Activated naive CD4-positive, alpha-beta T cell treated with anti-CD3 and anti-CD28 coated beads, Interleukin-2, amount 10 ng/mL, durations not matched to agents 7 days and 5 days (primary cell): ENCODE measurements at regions not wholly inside any gene's neighbourhood (a gene's known extent, or its start where the extent isn't known, plus 50 kb on each side); places are given as distances from the start of the nearest gene placed in this dataset.
"Not testable (repeated sequence)": the region's sequence is repeated elsewhere in the genome, so short reads cannot be mapped to it uniquely, and the experiment has no call there.

Experiments
- CTCF ChIA-PET: fragments of 350-600 bp; sonication (Branson Sonifier 250); formaldehyde crosslinking; loops from one replicate; lab custom pipeline; 2021; ENCODE audit warnings: antibody characterized with exemption; lab: Charles Lee
- DNase-seq: peaks from one replicate; pipeline ENCODE4 v3.0.0-alpha.2; 2020
- H3K27ac Mint-ChIP-seq: one replicate; pipeline ENCODE4 v1.8.0; 2021; ENCODE audit warnings: mild to moderate bottlenecking, moderate library complexity, mixed read lengths
- H3K27me3 Mint-ChIP-seq: one replicate; pipeline ENCODE4 v1.8.0; 2021; ENCODE audit warnings: mild to moderate bottlenecking, mixed read lengths
- H3K36me3 Mint-ChIP-seq: one replicate; pipeline ENCODE4 v1.8.0; 2021; ENCODE audit warnings: mixed read lengths
- H3K4me1 Mint-ChIP-seq: one replicate; pipeline ENCODE4 v1.8.0; 2021; ENCODE audit warnings: mixed read lengths
- H3K4me3 Mint-ChIP-seq: one replicate; pipeline ENCODE4 v1.8.0; 2021; ENCODE audit warnings: mild to moderate bottlenecking, moderate library complexity, mixed read lengths
- H3K9me3 Mint-ChIP-seq: one replicate; pipeline ENCODE4 v1.8.0; 2021; ENCODE audit warnings: mixed read lengths

DNA sequence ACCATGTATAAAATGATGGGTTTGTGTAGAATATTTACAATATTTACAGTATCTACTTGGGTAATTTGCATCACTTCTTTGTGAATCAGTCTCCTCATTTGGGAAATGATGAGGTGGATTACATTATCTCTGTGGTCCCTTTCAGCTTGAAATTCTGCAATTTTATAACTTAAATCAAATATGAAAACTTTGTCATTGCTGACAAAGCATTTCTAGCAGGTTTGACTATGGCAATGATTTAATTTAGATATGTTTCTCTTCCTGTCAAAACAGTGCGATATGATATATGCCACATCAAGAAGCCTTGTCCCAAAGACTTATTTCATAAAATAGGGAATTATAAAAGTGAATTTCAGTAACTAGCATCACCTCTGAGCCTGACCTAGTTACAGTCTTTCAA, 315.8 kb upstream of the MEIS2 start:
- peaks cover 15% of the 10 kb centered on the region for H3K9me3 Mint-ChIP-seq
- no peaks in the 10 kb centered on the region for H3K4me1 Mint-ChIP-seq
- no peak overlapping the region for H3K27ac Mint-ChIP-seq
- no peak for DNase-seq
- CTCF ChIA-PET, result no interaction called here
- no peak overlapping the region for H3K4me3 Mint-ChIP-seq
- no peaks in the 10 kb centered on the region for H3K27me3 Mint-ChIP-seq
- H3K36me3 Mint-ChIP-seq, result no peaks in the 10 kb centered on the region

DNA sequence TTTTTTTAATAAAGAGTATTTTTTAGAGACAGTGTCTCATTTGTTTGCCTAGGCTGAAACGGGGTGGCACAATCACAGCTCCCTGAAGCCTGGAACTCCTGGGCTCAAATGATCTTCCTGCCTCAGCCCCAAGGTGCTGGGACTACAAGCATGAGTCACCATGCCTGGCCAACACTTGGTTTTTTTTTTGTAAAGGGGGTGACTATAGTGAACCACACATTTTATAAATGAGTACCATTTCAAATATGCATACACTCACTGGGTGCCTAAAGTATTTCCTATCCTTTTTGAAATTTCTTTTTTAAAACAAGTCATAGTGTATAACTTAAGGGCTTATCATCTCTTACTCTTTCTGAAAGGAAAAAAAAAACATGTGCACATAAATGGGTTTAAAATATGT, 325.2 kb upstream of the MEIS2 start:
- H3K9me3 Mint-ChIP-seq, result no peaks in the 10 kb centered on the region
- no peak overlapping the region for H3K27ac Mint-ChIP-seq
- DNase-seq, result no peak
- CTCF ChIA-PET, result no interaction called here
- no peak overlapping the region for H3K4me3 Mint-ChIP-seq
- no peaks in the 10 kb centered on the region for H3K27me3 Mint-ChIP-seq
- H3K4me1 Mint-ChIP-seq, result no peaks in the 10 kb centered on the region
- H3K36me3 Mint-ChIP-seq, result no peaks in the 10 kb centered on the region

DNA sequence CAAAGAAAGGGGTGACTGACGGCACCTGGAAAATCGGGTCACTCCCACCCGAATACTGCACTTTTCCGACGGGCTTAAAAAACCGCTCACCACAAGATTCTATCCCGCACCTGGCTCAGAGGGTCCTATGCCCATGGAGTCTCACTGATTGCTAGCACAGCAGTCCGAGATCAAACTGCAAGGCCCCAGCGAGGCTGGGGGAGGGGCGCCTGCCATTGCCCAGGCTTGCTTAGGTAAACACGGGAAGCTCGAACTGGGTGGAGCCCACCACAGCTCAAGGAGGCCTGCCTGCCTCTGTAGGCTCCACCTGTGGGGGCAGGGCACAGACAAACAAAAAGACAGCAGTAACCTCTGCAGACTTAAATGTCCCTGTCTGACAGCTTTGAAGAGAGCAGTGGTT, 327.0 kb upstream of the MEIS2 start:
- H3K4me1 Mint-ChIP-seq, H3K4me3 Mint-ChIP-seq, H3K36me3 Mint-ChIP-seq, H3K9me3 Mint-ChIP-seq, DNase-seq, H3K27ac Mint-ChIP-seq, H3K27me3 Mint-ChIP-seq, CTCF ChIA-PET: not testable (repeated sequence)

DNA sequence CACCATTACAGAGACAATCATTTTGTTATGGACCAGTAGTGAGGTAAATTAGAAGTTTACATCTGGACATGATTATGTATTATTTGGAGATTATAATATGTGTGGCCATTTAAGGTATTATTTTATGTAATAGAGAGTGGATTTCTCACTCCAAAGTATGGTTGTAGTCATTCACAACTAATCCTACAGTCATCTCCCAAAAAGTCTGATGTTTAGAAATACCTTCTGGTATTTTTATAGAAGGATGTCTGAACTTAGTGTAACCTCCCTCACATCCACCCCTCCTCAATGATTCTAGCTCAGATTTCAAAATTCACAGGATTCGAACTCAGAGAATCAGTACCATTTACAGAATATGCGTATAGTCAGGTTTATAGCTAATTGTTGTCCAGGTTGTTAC, 346.6 kb upstream of the MEIS2 start:
- DNase-seq, result no peak
- Mint-ChIP-seq H3K9me3 (peaks cover 2% of the 10 kb centered on the region), H3K27me3 (no peaks in the 10 kb centered on the region), H3K36me3 (no peaks in the 10 kb centered on the region), H3K4me3 (no peak overlapping the region), H3K27ac (no peak overlapping the region), H3K4me1 (no peaks in the 10 kb centered on the region)
- CTCF ChIA-PET, result no interaction called here

DNA sequence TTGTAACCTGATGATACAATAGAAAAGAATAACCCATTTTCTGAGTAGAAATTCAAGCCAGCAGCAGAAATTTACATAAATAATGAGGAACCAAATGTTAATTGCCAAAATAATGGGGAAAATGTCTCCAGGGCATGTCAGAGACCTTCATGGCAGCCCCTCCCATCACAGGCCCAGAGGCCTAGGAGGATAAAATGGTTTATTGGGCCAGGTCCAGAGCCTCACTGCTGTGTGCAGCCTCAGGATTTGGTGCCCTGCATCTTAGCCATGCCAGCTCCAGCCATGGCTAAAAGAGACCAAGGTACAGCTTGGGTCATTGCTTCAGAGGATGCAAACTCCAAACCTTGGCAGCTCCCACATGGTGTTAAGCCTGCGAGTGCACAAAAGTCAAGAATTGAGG, 352.1 kb upstream of the MEIS2 start:
- H3K27ac Mint-ChIP-seq, result no peak overlapping the region
- peaks cover 11% of the 10 kb centered on the region for H3K9me3 Mint-ChIP-seq
- H3K4me3 Mint-ChIP-seq, result no peak overlapping the region
- H3K27me3 Mint-ChIP-seq, result no peaks in the 10 kb centered on the region
- no peaks in the 10 kb centered on the region for H3K4me1 Mint-ChIP-seq
- no peaks in the 10 kb centered on the region for H3K36me3 Mint-ChIP-seq
- no peak for DNase-seq
- CTCF ChIA-PET, result no interaction called here

DNA sequence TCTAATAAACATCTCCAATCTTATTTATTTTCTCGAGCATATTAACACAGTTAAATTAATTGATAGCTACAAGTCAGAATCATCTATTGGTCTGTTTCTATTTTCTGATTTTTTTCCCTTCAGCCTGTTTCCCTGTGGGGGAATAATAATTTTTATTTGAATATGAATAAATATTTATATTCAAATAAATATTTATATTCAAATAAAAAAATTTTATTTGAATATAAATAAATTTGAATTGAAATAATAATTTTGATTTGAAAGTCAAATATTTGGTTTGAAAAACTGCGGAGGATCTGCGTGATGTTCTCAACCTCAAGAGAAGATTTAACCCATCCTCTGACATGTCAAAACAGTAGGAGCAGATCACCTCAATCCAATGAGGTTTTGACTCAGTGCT, 380.1 kb upstream of the MEIS2 start:
- Mint-ChIP-seq H3K4me3 (no peak overlapping the region), H3K27me3 (no peaks in the 10 kb centered on the region), H3K9me3 (peaks cover 12% of the 10 kb centered on the region), H3K4me1 (no peaks in the 10 kb centered on the region), H3K27ac (no peak overlapping the region), H3K36me3 (no peaks in the 10 kb centered on the region)
- no peak for DNase-seq
- CTCF ChIA-PET, result no interaction called here

DNA sequence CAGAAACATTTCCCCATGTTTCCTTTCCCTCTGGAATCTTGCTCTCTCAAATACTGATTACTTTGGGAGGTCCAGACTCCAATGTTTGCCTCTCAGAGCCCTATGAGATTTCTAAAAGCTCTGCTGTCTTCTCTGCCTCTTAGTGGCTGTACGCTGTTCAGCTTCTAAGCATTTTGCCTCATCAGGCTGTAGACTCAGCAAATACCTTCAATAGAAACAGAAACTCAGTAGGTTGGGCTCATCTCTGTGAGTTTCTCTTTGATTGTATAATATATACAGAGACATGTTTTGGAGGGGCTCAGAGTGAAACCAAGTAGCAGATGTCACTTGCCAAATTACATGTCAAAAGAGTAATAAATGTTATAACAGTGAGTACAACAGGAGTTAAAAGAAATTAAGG, 380.8 kb upstream of the MEIS2 start:
- no peak for DNase-seq
- CTCF ChIA-PET, result no interaction called here
- peaks cover 12% of the 10 kb centered on the region for H3K9me3 Mint-ChIP-seq
- H3K36me3 Mint-ChIP-seq, result no peaks in the 10 kb centered on the region
- H3K27me3 Mint-ChIP-seq, result no peaks in the 10 kb centered on the region
- no peak overlapping the region for H3K27ac Mint-ChIP-seq
- no peaks in the 10 kb centered on the region for H3K4me1 Mint-ChIP-seq
- H3K4me3 Mint-ChIP-seq, result no peak overlapping the region

DNA sequence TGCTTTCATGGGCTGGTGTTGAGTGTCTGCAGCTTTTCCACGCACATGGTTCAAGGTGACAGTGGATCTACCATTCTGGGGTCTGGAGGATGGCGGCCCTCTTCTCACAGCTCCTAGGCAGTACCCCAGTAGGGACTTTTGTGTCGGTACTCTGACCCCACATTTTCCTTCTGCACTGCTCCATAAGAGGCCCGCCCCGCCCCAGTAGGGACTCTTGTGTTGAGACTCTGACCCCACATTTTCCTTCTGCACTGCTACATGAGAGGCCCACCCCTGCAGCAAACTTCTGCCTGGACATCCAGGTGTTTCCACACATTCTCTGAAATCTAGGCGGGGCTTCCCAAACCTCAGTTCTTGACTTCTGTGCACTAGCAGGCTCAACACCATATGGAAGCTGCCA, 383.4 kb upstream of the MEIS2 start:
- Mint-ChIP-seq H3K36me3 (no peaks in the 10 kb centered on the region), H3K9me3 (peaks cover 12% of the 10 kb centered on the region), H3K4me1 (no peaks in the 10 kb centered on the region), H3K27ac (no peak overlapping the region), H3K27me3 (no peaks in the 10 kb centered on the region), H3K4me3 (no peak overlapping the region)
- no peak for DNase-seq
- CTCF ChIA-PET, result no interaction called here

DNA sequence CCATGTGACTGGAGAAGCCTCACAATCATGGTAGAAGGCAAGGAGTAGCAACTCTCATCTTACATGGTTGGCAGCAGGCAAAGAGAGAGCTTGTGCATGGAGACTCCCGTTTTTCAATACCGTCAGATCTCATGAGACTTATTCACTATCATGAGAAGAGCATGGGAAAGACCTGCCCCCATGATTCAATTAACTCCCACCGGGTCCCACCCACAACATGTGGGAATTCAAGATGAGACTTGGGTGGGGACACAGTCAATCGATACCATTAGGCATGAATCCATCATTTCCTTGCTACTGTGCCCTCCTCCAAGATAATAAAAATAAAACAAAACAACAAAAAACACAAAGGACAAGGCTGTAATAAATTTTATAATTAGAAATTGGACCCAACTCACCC, 384.7 kb upstream of the MEIS2 start:
- H3K4me1 Mint-ChIP-seq, result no peaks in the 10 kb centered on the region
- H3K36me3 Mint-ChIP-seq, result no peaks in the 10 kb centered on the region
- H3K27me3 Mint-ChIP-seq, result no peaks in the 10 kb centered on the region
- H3K27ac Mint-ChIP-seq, result no peak overlapping the region
- peaks cover 20% of the 10 kb centered on the region for H3K9me3 Mint-ChIP-seq
- CTCF ChIA-PET, result no interaction called here
- DNase-seq, result no peak
- H3K4me3 Mint-ChIP-seq, result no peak overlapping the region

DNA sequence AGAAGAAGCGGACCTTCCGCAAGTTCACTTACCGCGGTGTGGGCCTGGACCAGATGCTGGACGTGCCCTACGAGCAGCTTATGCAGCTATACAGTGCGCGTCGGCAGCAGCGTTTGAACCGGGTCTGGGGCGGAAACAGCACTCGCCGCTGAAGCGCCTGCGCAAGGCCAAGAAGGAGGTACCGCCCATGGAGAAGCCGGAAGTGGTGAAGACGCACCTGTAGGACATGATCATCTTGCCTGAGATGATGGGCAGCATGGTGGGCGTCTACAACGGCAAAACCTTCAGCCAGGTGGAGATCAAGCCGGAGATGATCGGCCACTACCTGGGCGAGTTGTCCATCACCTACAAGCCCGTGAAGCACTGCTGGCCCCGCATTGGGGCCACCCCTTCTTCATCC, 390.4 kb upstream of the MEIS2 start:
- H3K27ac Mint-ChIP-seq, result no peak overlapping the region
- H3K27me3 Mint-ChIP-seq, result no peaks in the 10 kb centered on the region
- H3K36me3 Mint-ChIP-seq, result no peaks in the 10 kb centered on the region
- no peak overlapping the region for H3K4me3 Mint-ChIP-seq
- DNase-seq, result no peak
- CTCF ChIA-PET, result no interaction called here
- peaks cover 15% of the 10 kb centered on the region for H3K9me3 Mint-ChIP-seq
- H3K4me1 Mint-ChIP-seq, result no peaks in the 10 kb centered on the region

DNA sequence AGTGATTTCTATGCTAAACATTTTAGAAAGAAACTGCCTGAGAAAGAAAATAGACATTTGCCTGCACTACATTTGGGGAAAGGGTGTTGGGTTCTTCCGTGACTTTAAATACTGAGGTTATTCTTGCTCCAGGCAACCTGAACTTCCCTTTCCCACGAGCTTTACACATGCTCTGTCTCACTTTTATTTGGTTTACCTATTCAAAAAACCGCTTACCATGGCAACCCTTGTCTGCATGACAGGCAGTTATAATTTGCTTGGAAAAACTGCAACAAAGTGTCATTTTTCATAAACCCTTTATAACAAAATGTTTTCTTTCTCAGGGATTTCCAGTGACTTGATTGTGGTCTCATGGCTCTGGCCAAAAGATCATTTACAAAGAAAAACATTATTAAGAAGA, 416.3 kb upstream of the MEIS2 start:
- no peak overlapping the region for H3K27ac Mint-ChIP-seq
- H3K4me3 Mint-ChIP-seq, result no peak overlapping the region
- no peak for DNase-seq
- no peaks in the 10 kb centered on the region for H3K27me3 Mint-ChIP-seq
- no peaks in the 10 kb centered on the region for H3K9me3 Mint-ChIP-seq
- H3K4me1 Mint-ChIP-seq, result no peaks in the 10 kb centered on the region
- no peaks in the 10 kb centered on the region for H3K36me3 Mint-ChIP-seq
- CTCF ChIA-PET, result no interaction called here

DNA sequence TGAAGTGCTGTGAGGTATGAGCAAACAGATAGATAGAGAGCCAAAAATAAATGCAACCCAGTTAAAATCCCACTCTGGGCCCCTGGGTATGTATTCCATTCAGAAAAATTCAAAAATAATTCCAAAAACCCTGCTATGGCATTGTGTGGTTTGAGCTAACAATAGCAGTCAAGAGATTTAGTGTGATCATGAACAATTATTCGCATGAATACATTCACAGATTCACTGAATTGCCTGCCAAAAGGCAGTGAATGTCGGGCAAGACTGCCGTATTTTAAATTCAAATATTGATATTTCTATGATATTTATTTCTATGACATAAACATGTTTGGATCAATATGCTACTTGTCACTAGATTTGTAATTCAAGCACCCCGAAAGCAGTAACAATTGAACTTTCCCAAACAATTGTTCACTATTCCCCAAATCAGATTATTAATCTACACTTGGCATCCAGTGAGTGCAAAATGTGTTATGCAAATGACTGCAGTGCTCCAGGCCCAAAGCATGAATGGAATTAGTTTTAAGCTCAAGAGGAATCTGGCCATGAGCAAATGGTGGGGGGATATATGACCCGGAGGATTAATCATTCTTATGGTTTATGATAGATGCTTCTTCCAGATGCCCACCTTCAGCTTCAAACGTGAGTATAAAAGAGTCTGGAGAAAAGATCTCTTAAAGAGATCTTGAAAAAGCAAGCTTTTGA, 417.0 kb upstream of the MEIS2 start:
- DNase-seq, result no peak
- CTCF ChIA-PET, result no interaction called here
- Mint-ChIP-seq H3K27me3 (no peaks in the 10 kb centered on the region), H3K36me3 (no peaks in the 10 kb centered on the region), H3K27ac (no peak overlapping the region), H3K4me3 (no peak overlapping the region), H3K4me1 (no peaks in the 10 kb centered on the region), H3K9me3 (no peaks in the 10 kb centered on the region)

DNA sequence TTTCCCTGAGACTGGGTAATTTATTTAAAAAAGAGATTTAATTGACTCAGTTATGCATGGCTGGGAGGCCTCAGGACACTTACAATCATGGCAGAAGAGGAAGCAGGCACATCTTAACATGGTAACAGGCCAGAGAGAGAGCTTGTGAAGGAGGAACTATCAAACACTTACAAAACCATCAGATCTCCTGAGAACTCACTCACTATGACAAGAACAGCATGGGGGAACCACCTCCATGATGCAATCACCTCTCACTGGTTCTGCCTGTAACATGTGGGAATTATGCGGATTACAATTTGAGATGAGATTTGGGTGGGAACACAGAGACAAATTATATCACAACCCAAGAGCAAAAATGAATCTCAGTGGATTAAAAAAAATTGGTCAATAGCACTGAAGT, 416.0 kb upstream of the TMCO5A start:
- no peak overlapping the region for H3K4me3 Mint-ChIP-seq
- H3K4me1 Mint-ChIP-seq, result no peaks in the 10 kb centered on the region
- H3K9me3 Mint-ChIP-seq, result peaks cover 2% of the 10 kb centered on the region
- no peak overlapping the region for H3K27ac Mint-ChIP-seq
- DNase-seq, result no peak
- no peaks in the 10 kb centered on the region for H3K36me3 Mint-ChIP-seq
- CTCF ChIA-PET, result no interaction called here
- no peaks in the 10 kb centered on the region for H3K27me3 Mint-ChIP-seq

DNA sequence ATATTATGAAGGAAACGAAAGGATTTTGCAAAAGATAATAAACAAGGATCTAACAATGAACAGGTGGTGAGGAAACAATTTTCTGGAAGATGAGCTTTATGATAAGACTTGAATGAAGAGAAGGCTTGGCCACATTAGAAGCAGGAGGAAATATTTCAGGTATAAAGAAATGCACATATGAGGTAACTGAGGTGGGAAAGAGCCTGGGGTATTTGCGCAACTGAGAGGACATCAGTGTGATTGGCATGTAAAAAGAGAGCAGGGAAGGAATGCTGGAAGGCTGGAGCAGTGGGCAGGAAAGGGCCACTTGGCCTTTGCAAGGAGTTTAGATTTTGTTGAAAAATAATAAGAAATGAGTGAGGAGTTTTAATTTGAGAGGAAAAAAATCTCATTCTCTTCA, 414.4 kb upstream of the TMCO5A start:
- CTCF ChIA-PET, result no interaction called here
- no peak overlapping the region for H3K27ac Mint-ChIP-seq
- H3K36me3 Mint-ChIP-seq, result no peaks in the 10 kb centered on the region
- no peak for DNase-seq
- no peaks in the 10 kb centered on the region for H3K27me3 Mint-ChIP-seq
- H3K9me3 Mint-ChIP-seq, result peaks cover 2% of the 10 kb centered on the region
- H3K4me1 Mint-ChIP-seq, result no peaks in the 10 kb centered on the region
- H3K4me3 Mint-ChIP-seq, result no peak overlapping the region

DNA sequence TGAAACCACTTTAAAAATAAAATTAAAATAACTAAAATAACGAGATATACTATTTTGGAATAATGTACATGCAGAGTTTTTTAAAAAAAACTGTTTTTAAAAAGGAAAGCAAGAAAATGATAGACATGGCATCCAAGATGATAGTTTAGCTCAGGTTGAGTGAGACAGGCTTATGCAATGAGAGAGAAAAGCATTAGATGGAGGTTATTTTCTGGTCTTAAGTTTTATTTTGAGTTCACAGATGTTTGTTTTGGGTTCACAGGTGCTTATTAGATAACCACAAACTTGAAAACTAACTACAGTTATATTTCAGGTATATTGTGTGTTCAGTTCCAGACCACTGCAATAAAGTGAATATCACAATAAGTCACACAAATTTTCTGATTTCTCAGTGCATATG, 413.6 kb upstream of the TMCO5A start:
- Mint-ChIP-seq H3K36me3 (no peaks in the 10 kb centered on the region), H3K9me3 (peaks cover 2% of the 10 kb centered on the region), H3K4me3 (no peak overlapping the region)

DNA sequence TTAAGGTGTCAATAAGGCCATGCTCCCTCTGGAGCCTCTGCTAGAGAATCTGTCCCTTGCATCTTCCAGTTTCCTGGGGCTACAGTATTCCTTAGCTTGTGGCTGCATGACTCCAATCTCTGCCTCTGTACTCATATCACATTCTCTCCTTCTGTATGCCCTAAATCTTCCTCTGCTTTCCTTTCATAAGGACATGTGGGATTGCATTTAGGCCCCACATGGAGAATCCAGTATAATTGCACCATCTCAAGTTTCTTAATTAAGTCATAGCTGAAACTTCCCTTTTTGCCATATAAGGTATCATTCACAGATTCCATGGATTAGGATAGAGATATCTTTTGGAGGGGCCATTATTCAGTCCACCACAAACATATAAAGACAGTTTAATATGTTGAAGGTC, 409.8 kb upstream of the TMCO5A start:
- Mint-ChIP-seq H3K9me3 (peaks cover 2% of the 10 kb centered on the region), H3K27me3 (no peaks in the 10 kb centered on the region), H3K4me3 (no peak overlapping the region), H3K36me3 (no peaks in the 10 kb centered on the region), H3K4me1 (no peaks in the 10 kb centered on the region), H3K27ac (no peak overlapping the region)
- DNase-seq, result no peak
- CTCF ChIA-PET, result no interaction called here

More for the DNA sequence above, 413.6 kb upstream of the TMCO5A start:
- Mint-ChIP-seq H3K4me1 (no peaks in the 10 kb centered on the region), H3K27ac (no peak overlapping the region), H3K27me3 (no peaks in the 10 kb centered on the region)
- no peak for DNase-seq
- CTCF ChIA-PET, result no interaction called here
